ENCODE measurements at regions not wholly inside any gene's neighbourhood (a gene's known extent, or its start where the extent isn't known, plus 50 kb on each side); places are given as distances from the start of the nearest gene placed in this dataset.

GRCh38 chr15:29422606-29423005 is 153.0 kb upstream of the NSMCE3 start:
- TF ChIP-seq CTCF (IDR thresholded peaks at IDR 0.05 in 4 of 5, conservative IDR thresholded peaks at IDR 0.05 in 1 of 5): no peak
- no peak for TF ChIP-seq POLR2A (IDR thresholded peaks at IDR 0.05)
- no peak for DNase-seq
- Histone ChIP-seq H3K9me3 (no peaks in the 10 kb centered on the region), H3K36me3 (no peaks in the 10 kb centered on the region), H3K4me3 (no peak overlapping the region), H3K27ac (no peak overlapping the region), H3K27me3 (no peaks in the 10 kb centered on the region), H3K4me1 (no peaks in the 10 kb centered on the region)
- intact Hi-C loops (cut with DNase I; ENCODE audit: low total_unique reads) (no loop called here), in situ Hi-C loops (cut with MboI; ENCODE audit: low sequenced_read_pairs in 4 of 4) (loop anchor here in 1 of 4 donors (25.0 kb wide), 1 partner anchor 110 kb away; no protein-coding TSS in a partner anchor)
- ATAC-seq: no peak

DNA sequence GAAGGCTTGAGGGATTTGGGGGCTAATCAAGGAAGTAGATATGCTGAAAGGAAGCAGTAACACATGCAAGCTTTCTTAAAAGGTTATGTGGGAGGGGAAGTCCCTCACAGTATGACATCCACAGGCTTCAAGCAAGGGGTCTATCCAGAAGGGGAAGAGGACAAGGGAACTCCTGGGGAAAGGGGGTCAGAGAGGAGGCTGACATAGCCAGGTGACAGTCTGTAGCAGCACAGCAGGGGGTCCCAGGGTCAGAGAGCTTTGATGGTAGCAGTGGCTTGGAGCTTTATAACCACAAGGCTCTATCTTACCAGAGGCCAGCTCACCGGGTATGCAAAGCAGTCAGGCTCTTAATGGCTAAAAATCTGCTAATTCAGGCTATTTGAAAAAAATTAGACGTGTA is 150.6 kb upstream of the NSMCE3 start:
- no peaks in the 10 kb centered on the region for H3K36me3 ChIP-seq
- in situ Hi-C loops (cut with MboI; ENCODE audit: low sequenced_read_pairs in 4 of 4): loop anchor here in 1 of 4 donors (25.0 kb wide), 1 partner anchor 108 kb away; no protein-coding TSS in a partner anchor
- no peak for TF ChIP-seq CTCF (IDR thresholded peaks at IDR 0.05 in 4 of 5, conservative IDR thresholded peaks at IDR 0.05 in 1 of 5)
- no peak for TF ChIP-seq POLR2A (IDR thresholded peaks at IDR 0.05)
- no peaks in the 10 kb centered on the region for H3K4me1 ChIP-seq
- no peak overlapping the region for H3K4me3 ChIP-seq
- H3K9me3 ChIP-seq: no peaks in the 10 kb centered on the region
- H3K27ac ChIP-seq: no peak overlapping the region
- no peaks in the 10 kb centered on the region for H3K27me3 ChIP-seq
- DNase-seq (no peak), ATAC-seq (no peak)
- intact Hi-C loops (cut with DNase I; ENCODE audit: low total_unique reads): no loop called here

- no peaks in the 10 kb centered on the region for H3K27me3 ChIP-seq
- ATAC-seq (no peak), DNase-seq (no peak)
- TF ChIP-seq POLR2A (IDR thresholded peaks at IDR 0.05) (no peak), CTCF (IDR thresholded peaks at IDR 0.05 in 4 of 5, conservative IDR thresholded peaks at IDR 0.05 in 1 of 5) (no peak)
- no peaks in the 10 kb centered on the region for H3K36me3 ChIP-seq
- in situ Hi-C loops (cut with MboI; ENCODE audit: low sequenced_read_pairs in 4 of 4) (loop anchor here in 1 of 4 donors (25.0 kb wide), 1 partner anchor 107 kb away; no protein-coding TSS in a partner anchor), intact Hi-C loops (cut with DNase I; ENCODE audit: low total_unique reads) (no loop called here)
- no peak overlapping the region for H3K27ac ChIP-seq
- H3K4me1 ChIP-seq: no peaks in the 10 kb centered on the region
- H3K4me3 ChIP-seq: no peak overlapping the region
- H3K9me3 ChIP-seq: no peaks in the 10 kb centered on the region
Measured at GRCh38 chr15:29418931-29419330, 149.3 kb upstream of the NSMCE3 start.

DNA sequence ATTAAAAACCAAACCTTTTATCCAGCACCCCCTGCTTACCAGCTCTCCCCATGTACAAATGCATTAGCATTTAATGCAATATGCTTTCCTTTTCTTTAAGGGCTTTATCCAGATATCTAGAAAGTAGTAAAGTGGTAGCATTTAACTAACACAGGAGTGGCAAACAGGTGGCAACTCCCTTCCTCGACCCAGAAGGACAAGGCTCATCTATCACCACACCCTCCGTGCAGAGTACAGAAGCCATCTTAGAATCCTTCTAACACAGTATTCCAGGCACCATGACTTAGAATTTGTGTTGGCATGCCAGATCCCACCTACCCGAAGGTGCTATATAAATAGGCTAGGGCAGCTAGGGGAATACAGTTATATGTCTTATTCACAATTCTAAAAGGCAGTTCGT is 148.6 kb upstream of the NSMCE3 start:
- TF ChIP-seq POLR2A (IDR thresholded peaks at IDR 0.05): no peak
- TF ChIP-seq CTCF (IDR thresholded peaks at IDR 0.05 in 4 of 5, conservative IDR thresholded peaks at IDR 0.05 in 1 of 5): no peak
- Histone ChIP-seq H3K27me3 (no peaks in the 10 kb centered on the region), H3K4me1 (no peaks in the 10 kb centered on the region), H3K9me3 (no peaks in the 10 kb centered on the region), H3K4me3 (no peak overlapping the region), H3K27ac (no peak overlapping the region), H3K36me3 (no peaks in the 10 kb centered on the region)
- DNase-seq (no peak), ATAC-seq (no peak)
- intact Hi-C loops (cut with DNase I; ENCODE audit: low total_unique reads) (no loop called here), in situ Hi-C loops (cut with MboI; ENCODE audit: low sequenced_read_pairs in 4 of 4) (loop anchor here in 1 of 4 donors (25.0 kb wide), 1 partner anchor 106 kb away; no protein-coding TSS in a partner anchor)

DNA sequence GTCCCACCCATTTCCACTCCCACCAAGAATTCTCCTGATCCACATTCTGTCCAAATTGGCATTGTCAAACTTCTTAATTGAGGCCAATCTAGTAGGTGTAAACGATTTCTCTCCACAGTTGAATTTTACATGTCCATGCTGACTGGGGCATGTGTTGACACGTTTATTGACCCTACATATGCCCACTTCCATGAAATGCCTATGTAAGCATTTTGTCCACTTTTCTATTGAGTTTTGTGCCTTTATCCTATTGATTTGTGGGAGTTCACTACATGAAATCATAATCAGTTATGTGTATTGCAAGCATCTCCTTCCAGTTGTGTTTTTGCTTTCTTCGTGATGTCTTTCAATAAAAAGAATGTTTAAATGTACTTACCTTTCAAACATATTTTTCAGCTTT is 141.7 kb upstream of the NSMCE3 start:
- Histone ChIP-seq H3K27ac (no peak overlapping the region), H3K4me1 (no peaks in the 10 kb centered on the region), H3K9me3 (no peaks in the 10 kb centered on the region), H3K36me3 (no peaks in the 10 kb centered on the region), H3K27me3 (no peaks in the 10 kb centered on the region), H3K4me3 (no peak overlapping the region)
- ATAC-seq (no peak), DNase-seq (no peak)
- in situ Hi-C loops (cut with MboI; ENCODE audit: low sequenced_read_pairs in 4 of 4): loop anchor here in 1 of 4 donors (25.0 kb wide), 1 partner anchor 99 kb away; no protein-coding TSS in a partner anchor
- no peak for TF ChIP-seq CTCF (IDR thresholded peaks at IDR 0.05 in 4 of 5, conservative IDR thresholded peaks at IDR 0.05 in 1 of 5)
- TF ChIP-seq POLR2A (IDR thresholded peaks at IDR 0.05): no peak
- intact Hi-C loops (cut with DNase I; ENCODE audit: low total_unique reads): no loop called here
